SHP77 treated with DMSO at 0.1 percent for 48 hours (cell line): ENCODE measurements at regions not wholly inside any gene's neighbourhood (a gene's known extent, or its start where the extent isn't known, plus 50 kb on each side); places are given as distances from the start of the nearest gene placed in this dataset.
"Not testable (repeated sequence)": the region's sequence is repeated elsewhere in the genome, so short reads cannot be mapped to it uniquely, and the experiment has no call there.

Source experiments
- DNase-seq: peaks from one replicate; lab custom pipeline; 2025; lab: John Stamatoyannopoulos, UW

DNA sequence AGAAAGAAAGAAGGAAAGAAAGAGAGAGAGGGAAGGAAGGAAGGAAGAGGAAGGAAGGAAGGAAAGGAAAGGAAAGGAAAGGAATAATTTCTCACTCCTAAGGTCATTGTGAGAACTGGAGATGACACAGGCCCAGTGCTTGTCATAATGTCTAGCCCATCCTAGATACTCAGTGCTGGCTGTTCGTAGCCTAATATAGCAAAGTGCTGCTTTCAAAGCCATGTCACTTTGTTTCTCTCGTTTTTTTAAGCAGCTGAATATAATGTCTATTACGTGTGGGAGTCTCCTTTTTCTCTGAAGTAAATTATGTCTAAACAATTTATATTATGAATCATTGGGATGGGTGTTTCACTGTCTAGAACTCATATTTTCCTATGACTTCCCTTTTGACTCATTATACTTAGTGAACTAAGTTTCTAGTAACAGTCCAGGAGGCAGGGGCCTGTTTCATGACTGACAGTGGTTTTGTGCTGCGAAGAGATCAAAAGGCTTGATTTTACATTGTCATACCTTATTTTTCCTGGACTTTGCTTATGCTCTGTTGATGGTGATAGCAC is 327.0 kb upstream of the ZFP42 start:
- no peak for DNase-seq

DNA sequence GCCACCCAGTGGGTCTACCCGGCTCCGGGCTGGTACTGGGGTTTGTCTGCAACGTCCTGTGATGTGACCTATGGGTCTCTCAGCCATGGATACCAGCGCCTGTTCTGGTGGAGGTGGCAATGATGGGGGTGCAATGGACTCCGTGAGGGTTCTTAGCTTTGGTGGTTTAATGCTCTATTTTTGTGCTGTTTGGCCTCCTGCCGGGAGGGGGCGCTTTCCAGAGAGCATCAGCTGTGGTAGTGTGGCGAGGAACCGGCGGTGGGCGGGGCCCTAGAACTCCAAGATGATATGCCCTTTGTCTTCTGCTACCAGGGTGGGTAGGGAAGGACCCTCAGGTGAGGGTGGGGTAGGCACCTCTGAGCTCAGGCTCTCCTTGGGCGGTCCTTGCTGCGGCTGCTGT is 324.1 kb upstream of the ZFP42 start:
- not testable (repeated sequence) for DNase-seq

DNA sequence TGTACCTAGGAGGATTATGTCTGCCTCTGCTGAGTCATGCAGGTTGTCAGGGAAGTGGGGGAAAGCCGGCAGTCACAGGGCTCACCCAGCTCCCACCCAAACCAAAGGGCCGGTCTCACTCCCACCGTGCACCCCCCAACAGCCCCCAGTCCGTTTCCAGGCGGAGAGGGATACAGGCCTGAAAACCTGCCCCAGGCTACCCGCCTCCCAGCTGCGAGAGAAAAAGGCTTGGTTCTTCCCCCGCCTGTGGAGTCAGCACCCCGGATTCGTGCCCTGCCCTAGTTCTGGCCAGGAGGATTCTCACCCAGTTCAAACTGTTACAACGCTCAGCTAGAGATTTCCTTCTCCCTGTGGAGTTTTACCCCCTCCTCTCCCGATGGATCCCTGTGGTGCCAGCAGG is 323.6 kb upstream of the ZFP42 start:
- DNase-seq: not testable (repeated sequence)

DNA sequence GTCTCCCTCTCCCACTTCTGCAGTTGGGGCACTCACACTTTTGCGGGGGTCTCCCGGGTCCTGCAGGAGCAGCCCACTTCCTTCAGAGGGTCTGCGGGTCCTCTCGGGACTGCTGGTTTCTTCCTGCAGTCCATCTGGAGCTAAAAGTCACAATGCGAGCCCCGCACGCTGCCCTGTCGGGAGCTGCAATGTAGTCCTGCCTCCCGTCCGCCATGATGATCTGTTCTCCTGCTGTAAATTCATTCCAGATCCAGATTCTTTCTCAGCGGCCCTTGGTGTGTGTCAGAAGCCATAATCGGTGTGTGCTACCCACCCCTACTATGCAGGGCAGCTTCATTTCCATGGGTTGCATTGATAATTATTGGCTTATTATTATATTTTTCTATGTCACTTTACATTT is 323.0 kb upstream of the ZFP42 start:
- not testable (repeated sequence) for DNase-seq

DNA sequence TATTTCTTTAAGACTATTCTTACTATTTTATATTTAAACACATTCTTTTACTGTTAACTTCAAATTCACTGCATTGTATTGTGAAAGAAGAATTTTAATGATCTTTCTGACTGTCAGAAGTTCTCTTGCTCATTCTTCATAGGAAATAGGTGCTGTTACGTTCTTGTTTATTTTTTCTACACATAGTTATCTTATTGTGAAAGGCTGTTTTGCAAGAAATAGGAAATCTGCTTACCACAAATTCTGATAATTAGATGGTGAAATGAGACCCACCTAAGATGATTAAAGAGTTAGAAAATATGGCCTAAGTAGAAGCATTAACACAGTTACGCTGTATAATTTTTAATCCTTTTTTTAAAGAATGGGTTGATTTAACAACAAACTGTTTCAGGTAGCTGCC is 316.1 kb upstream of the ZFP42 start:
- DNase-seq: no peak

DNA sequence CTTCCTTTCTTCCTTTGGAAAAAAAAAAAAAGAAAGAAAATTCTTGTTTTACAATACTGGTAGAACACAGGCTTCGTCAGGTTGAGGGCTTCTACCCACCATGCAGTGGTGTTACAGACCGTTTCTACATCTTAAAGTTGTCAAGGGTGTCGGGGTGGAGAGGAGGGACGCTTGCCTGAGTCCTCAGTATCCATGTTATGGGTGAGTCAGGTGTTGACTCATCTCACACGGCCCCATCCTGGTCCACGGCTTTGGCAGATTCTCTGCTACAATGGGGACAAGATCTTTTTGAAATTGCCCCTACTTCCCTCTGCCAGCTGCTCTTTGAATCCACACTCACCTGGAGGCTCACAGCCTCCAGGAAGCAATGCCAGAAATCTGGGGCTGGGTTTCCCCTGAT is 310.3 kb upstream of the ZFP42 start:
- no peak for DNase-seq

DNA sequence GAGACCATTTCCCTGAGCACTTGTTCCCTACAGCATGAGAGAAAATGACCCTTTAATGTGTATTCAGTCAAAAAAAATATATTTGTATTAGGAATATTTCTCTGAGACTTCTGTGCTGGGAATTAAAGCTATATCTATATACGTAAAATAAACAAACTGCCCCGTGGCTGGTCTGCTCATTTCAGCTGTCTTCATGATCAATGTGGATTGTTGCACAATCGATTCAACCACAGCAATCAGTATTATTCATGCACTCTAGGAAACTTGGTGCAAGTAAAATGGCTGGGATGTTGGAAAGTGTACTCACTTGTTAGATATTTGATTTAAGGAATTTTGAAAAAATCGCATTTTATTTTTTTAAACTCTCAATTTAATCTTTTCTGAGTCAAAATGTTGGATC is 307.9 kb upstream of the ZFP42 start:
- DNase-seq: no peak

DNA sequence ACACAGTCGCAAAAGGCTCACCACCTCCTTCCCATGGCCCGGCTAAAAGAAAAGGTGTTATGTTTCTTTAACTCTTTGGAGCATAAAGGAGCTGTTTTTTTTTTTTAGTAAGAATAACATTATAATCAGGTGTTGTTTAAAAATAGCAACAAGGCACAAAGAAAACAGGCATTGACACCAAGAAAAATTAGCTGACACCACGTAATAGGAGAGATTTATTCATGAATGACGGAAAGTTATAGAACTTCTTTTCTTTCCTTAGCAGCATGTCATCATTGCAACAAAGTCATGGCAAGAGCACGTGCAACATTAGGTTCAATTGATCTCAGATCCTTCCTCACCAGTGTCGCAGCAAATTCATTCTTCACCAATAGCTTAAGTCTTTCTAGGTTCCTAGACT is 302.9 kb upstream of the ZFP42 start:
- no peak for DNase-seq

DNA sequence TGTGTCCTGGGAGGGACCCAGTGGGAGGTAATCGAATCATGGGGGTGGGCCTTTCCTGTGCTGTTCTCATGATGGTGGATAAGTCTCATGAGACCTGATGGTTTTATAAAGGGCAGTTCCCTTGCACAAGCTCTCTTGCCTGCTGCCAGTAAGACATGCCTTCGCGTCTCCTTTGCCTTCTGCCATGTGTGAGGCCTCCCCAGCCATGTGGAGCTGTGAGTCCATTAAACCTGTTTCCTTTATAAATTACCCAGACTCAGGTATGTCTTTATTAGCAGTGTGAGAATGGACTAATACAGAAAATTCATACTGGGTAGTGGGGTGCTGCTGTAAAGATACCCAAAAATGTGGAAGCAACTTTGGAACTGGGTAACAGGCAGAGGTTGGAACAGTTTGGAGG is 300.0 kb upstream of the ZFP42 start:
- not testable (repeated sequence) for DNase-seq

DNA sequence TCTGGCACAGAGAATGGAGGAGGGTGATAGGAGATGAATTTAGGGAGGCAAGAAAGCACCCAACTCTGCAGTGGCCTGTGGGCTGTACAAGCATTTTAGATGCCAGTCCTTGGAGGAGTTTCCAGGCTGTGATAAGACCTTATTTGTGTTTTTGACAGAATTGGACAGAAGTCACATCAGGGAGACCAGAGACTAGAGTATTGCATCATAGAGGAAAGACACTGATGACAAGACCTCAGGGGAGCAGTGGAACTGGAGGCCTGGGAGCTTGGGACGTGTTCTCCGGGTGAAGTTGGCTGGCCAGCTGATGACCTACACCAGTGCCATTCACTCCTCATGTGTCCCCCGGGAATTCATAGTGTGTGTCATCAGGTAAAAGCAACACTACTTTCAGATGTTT is 284.0 kb upstream of the ZFP42 start:
- no peak for DNase-seq

DNA sequence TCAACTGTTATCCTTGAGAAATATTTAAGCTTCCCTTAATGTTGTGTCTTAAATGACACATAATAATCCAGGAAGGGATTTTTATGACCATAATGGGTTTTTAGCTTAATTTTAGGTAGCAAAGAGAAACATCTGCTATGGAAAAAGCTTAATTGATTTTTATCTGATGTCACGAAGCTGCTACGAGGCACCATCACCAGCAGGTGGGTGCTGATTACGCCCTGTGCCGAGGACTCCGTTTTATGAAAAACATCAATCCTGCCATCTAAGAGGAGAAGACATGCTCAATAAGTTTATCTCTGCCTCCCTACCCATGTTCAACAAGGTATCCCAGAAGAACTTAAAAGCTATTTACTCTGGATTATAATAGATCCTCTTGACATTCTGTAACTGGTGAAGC is 280.6 kb upstream of the ZFP42 start:
- peak; percentile 17 for DNase-seq

DNA sequence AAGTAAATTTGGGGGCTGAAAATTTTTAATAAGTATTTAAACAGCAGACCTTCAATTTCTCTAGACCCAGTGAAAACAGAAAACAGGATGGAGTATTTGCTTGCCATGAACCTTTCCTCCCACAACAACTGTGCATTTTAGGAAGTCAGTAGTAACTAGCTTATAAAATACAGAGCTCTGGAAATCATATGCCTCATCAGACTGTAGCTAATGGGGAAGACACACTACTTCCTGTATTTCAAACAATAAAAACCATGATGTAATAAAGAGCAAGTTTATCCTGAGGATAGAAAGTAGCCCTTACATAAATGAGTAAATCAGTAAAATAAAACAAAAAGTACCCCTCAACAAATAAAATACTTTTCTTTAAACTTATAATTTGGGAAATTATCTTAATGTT is 280.1 kb upstream of the ZFP42 start:
- no peak for DNase-seq

DNA sequence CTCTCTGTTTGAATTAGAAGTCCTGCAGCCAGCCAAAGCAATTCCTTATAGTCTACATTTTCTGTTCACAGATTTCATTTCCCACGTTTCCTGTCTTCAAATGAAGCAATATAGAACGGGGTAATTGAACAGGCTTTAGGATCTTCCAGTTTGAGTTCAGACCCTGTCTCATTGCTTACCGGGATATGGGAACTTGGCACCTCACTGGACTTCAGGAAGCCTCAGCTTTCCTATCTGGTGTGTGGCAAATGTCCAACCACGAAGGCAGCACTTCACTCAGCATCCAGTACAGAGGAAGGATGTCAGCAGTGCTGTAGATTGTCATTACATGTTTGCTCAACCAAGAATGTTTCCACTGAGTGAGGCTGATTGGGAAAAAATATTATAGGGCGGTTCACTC is 271.1 kb upstream of the ZFP42 start:
- no peak for DNase-seq

DNA sequence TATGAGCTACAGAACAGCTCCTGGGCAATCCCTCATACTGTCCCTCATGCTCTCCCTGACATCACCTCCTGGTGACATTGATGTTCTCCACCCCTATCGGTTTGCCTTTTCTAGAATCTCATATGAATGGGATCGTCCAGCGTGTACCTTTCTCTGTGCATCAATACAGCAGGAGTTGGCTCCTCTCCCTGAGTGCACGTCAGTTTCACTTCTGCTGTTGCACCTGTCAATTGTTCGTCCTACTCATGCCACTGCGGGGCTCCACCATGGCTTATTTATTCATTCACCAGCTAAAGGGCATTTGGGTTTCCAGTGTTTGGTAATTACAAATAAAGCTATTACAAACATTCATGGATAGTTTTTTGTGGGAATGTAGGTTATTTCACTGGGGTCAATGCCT is 269.1 kb upstream of the ZFP42 start:
- DNase-seq: peak; percentile 1

DNA sequence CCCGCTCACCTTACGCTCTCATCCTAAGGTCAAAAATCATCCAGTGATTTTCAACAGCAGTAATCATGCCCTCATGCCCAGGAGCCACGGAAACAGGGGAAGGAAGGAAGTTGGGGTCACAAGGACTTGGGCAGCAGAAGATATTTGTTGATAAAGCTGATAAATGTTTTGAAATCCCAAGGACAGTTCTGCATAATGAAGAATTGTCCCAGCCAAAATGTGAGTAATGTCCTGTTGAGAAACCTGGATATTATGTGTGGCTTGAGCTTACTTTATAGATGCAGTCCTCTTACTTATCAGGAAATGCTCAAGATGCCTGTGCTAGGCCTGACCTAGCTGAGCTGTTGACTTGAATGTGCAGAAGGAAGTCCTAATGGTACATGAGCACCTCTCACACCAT is 263.0 kb upstream of the ZFP42 start:
- no peak for DNase-seq

DNA sequence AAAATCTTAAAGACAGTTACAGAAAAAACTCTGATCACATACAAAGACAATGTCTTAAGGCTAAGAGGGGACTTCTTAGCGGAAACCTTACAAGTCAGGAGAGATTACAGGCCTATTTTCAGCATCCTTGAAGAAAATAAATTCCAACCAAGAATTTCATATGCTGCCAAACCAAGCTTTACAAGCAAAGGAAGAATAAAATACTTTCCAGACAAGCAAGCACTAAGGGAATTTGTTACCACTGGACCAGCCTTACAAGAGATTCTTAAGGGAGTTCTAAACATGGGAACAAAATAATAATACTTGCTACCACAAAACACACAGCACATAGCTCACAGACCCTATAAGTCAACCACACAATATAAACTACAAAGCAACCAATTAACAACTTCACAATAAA is 255.8 kb upstream of the ZFP42 start:
- DNase-seq: no peak

DNA sequence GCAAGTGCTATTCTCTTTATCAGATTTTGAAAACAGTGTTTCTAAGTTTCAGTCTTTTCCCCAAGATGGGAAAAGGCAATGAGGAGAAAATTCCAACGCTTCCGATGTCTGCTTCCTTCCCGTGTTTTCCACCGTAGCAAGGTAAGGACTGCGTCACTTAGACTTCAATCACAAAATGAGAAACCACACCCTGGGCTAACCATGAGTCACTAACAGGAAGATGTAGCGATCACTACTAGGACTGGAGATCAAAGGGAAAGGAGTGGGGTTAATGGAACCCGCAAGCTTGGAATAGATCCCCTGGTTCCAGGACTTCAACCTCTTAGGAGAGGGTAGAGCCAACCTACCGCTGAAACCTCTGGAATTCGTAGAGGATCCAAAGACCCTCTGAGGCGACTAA is 250.7 kb upstream of the ZFP42 start:
- no peak for DNase-seq

DNA sequence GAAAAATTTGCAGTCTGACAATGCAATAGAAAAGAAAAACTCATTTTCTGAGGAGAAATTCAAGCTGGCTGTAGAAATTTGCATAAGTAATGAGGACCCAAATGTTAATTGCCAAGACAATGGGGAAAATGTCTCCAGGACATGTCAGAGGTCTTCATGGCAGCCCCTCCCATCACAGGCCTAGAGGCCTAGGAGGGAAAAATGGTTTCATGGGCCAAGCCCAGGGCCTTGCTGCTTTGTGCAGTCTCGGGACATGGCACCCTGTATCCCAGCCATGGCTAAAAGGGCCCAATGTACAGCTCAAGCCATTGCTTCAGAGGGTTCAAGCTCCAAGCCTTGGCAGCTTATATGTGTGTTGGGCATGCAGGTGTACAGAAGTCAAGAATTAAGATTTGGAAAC is 244.9 kb upstream of the ZFP42 start:
- DNase-seq: not testable (repeated sequence)

DNA sequence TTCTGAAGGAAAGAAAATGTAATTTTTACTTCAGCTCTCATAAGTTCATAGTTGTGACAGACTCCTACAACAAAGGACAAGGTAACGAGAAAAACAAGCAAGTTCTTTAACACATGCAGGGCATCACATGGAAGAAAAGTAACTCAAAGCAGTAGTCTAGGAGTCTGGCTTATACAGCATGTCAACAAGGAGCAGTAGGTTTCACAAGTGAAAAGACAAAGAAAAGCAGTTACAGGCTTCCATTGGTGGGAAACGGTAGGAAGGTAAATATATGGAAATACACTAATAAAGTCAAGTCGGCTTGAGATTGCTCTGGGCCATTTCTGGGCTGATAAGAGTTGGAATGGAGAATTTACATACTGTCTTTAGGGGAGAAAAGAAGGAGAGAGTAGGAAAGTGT is 228.4 kb upstream of the ZFP42 start:
- DNase-seq: no peak

DNA sequence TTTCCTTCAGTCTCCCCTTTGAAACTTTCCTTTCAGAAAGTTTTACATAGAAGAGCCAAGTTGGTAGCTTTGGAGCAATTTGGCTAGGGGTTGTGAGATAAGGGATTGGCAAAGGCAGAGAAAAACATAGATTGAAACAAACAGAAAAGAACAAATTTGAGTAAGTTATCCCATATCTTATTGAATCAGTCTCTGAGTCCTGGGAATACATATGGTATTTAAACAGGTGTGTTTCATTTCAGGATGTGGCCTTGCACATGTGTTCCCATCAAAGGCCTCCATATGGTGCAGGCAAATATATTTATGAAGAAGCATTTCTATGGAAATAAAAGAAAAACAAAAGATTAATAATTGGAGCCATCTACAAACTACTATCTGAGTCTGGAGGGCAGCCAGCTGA is 227.9 kb upstream of the ZFP42 start:
- DNase-seq: no peak

DNA sequence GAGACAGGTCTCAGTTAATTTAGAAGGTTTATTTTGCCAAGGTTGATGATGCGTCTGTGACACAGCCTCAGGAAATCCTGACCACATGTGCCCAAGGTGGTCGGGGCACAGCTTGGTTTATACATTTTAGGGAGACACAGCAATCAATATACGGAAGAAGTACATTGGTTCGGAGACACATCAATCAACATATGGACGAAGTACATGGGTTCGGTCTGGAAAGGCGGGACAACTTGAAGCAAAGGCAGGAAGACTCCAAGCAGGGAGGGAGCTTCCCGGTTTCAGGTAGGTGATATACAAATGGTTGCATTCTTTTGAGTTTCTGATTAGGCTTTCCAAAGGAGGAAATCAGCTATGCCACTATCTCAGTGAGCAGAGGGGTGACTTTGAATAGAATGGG is 225.2 kb upstream of the ZFP42 start:
- DNase-seq: no peak

DNA sequence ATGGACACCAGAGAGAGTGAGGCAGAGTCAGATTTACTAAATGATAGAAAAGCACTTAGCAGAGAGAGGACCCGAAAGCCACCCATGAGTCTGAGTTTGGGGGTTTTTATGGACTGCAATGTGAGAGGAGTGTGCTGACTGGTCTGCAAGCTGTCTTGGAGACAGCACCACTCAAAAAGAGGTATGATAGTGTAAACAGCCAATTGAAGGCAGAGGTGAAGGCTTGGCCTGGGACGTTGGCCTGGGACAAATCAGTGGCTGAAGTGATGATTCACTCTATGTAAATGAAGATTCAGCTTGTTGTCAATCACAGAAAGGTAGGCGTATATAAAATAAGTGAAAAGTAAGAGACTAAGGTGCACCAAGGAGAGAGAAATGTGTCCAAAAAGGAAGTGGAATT is 217.6 kb upstream of the ZFP42 start:
- no peak for DNase-seq

DNA sequence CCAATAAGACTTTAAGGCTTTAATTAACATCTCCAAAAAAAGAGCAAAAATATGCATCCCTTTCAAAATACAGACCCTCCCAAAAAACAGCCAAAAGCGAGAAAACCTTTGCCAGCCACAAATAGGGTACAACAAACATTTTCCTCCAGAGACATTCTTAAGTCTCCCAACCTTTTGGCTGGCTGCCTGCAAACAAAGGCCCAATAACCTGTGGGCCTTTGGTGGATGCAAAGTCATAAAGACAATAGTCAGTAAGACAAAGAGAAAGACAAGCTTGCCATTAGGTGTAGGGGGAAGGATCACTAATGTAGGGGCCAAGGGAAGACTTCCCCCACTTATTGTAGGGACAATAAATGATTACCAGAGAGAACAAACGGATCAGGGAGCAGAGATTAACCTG is 215.5 kb upstream of the ZFP42 start:
- no peak for DNase-seq

DNA sequence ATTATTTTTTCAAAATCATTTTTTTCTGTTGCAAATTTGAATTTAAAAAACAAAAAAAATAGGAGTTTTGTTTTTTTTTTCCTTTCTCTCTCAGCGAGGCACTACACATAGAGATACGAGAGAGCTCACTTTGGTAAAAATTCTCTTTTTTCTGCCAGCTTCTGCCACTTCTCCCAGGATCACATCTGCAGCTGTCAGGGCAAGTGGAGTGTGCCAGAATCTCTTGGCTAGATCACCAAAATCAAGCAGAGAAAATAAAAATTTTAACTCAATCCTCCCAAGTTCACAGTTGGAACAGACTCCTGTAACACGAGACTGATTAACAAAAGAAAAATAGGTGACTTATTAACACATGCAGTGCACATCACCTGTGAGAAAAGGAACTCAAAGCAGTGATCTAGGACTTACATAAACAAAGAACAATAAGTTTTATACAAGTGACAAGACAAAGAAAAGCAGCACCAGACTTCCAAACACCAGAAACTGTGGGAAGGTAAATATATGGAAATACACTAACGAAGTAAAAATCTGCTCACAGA is 213.2 kb upstream of the ZFP42 start:
- no peak for DNase-seq

DNA sequence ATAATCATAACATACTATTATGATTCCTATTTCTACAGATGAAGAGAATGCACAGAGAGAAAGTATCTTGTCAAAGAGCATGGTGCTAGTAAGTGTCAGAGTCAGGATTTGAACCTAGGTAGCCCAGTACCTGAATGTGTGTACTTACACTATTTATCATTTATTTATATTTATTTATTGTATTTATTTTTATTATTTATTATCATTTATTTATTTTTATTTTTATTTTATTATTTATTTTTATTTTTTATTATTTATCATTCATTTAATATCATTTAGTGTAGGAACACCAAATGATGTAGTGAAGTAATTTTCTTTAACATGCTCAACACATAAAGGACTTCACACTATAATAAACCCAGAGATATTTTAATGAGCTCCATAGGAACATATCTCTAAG is 209.4 kb upstream of the ZFP42 start:
- no peak for DNase-seq
